ENCODE measurements at regions not wholly inside any gene's neighbourhood (a gene's known extent, or its start where the extent isn't known, plus 50 kb on each side); places are given as distances from the start of the nearest gene placed in this dataset.

- H2AFZ ChIP-seq (ENCODE audit: low read depth) = no peak overlapping the region
- no peak for TF ChIP-seq SMC3 (IDR thresholded peaks at IDR 0.05; ENCODE audit: low read depth, low read length)
- no peak for TF ChIP-seq YY1 (IDR thresholded peaks at IDR 0.05; ENCODE audit: low read depth)
- TF ChIP-seq RFX5 (IDR thresholded peaks at IDR 0.05; ENCODE audit: low read length) = no peak
- no peak for TF ChIP-seq TEAD4 (IDR thresholded peaks at IDR 0.05; ENCODE audit: borderline replicate concordance, insufficient read depth)
- TF ChIP-seq REST (IDR thresholded peaks at IDR 0.05; ENCODE audit: low read depth, low read length) = no peak
- no peak for TF ChIP-seq USF2 (IDR thresholded peaks at IDR 0.05; ENCODE audit: borderline replicate concordance, low read depth, low read length)
- no peak for TF ChIP-seq FOXJ3 (CRISPR knock-in tag; IDR thresholded peaks at IDR 0.05)
- TF ChIP-seq IRF3 (IDR thresholded peaks at IDR 0.05; ENCODE audit: low read depth, low read length) = no peak
- TF ChIP-seq NFIC (IDR thresholded peaks at IDR 0.05; ENCODE audit: borderline replicate concordance) = no peak
- no peak for TF ChIP-seq SIN3A (IDR thresholded peaks at IDR 0.05; ENCODE audit: borderline replicate concordance, low read depth, low read length)
- no peak for TF ChIP-seq GATA2 (CRISPR knock-in tag; IDR thresholded peaks at IDR 0.05)
- TF ChIP-seq CHD2 (IDR thresholded peaks at IDR 0.05; ENCODE audit: low read length, partially characterized antibody) = no peak
- no peak for TF ChIP-seq GABPA (IDR thresholded peaks at IDR 0.05; ENCODE audit: low read depth)
- TF ChIP-seq FOXM1 (IDR thresholded peaks at IDR 0.05; ENCODE audit: low read depth) = no peak
- TF ChIP-seq PBX3 (IDR thresholded peaks at IDR 0.05) = no peak
- no peak for TF ChIP-seq USF1 (IDR thresholded peaks at IDR 0.05; ENCODE audit: borderline replicate concordance, low read depth)
- TF ChIP-seq FOSL2 (IDR thresholded peaks at IDR 0.05; ENCODE audit: borderline replicate concordance, low read depth) = no peak
- no peak for TF ChIP-seq TAF1 (IDR thresholded peaks at IDR 0.05; ENCODE audit: borderline replicate concordance, low read depth, low read length)
- TF ChIP-seq RXRA (IDR thresholded peaks at IDR 0.05; ENCODE audit: borderline replicate concordance, low read depth) = no peak
Observed at GRCh38 chr7:8314566-8314965, 52.6 kb upstream of the ICA1 start.

More at GRCh38 chr7:8314566-8314965, 52.6 kb upstream of the ICA1 start:
- WGBS (ENCODE audit: low lambda C conversion rate) = 55% methylated on average over 1 of the region's 1 CpG
- Histone ChIP-seq H3K9me2 (no peaks in the 10 kb centered on the region), H3K4me3 (ENCODE audit: low read depth in 2 of 2, low read length in 1 of 2) (no peak overlapping the region), H3K27me3 (ENCODE audit: insufficient read depth) (no peaks in the 10 kb centered on the region), H4K20me1 (ENCODE audit: insufficient read depth) (no peaks in the 10 kb centered on the region), H3K9ac (no peak overlapping the region), H3K9me3 (no peaks in the 10 kb centered on the region), H3K79me2 (ENCODE audit: insufficient read depth) (no peaks in the 10 kb centered on the region), H3K4me1 (ENCODE audit: control insufficient read depth in 1 of 2, insufficient read depth in 2 of 2, low read depth in 1 of 2, low read length in 1 of 2) (peaks cover 0 to 6% of the 10 kb centered on the region in 2 experiments; a peak in 1 of 4 replicates), H3K36me3 (replicated peaks in 1 of 2; ENCODE audit: control insufficient read depth in 1 of 2, insufficient read depth in 2 of 2, low read length in 1 of 2) (no peaks in the 10 kb centered on the region), H3K27ac (ENCODE audit: low read depth in 2 of 2, low read length in 1 of 2) (no peak overlapping the region; a peak in 1 of 4 replicates), H3K4me2 (no peak overlapping the region), H3F3A (replicated peaks; ENCODE audit: insufficient read depth) (no peaks in the 10 kb centered on the region)
- DNase-seq = no peak
- CTCF ChIA-PET = interaction anchor here (1.2 to 2.0 kb wide), 3 partner anchors 9 to 19 kb away, joined by 3 to 4 read pairs (median 4); no protein-coding TSS in a partner anchor
- POLR2A ChIA-PET = no interaction called here
